Osteoblast (primary cell): ENCODE measurements at regions not wholly inside any gene's neighbourhood (a gene's known extent, or its start where the extent isn't known, plus 50 kb on each side); places are given as distances from the start of the nearest gene placed in this dataset.

Source experiments
- DNase-seq: peaks from one replicate; pipeline ENCODE4 v3.0.0; 2011; ENCODE audit warnings: low spot score, mixed read lengths; ENCODE audit not compliant: insufficient read length; ENCODE audit errors: missing footprints
- H2AFZ ChIP-seq: 2 replicates; pipeline ENCODE4 v1.6.0; 2011; ENCODE audit warnings: mild to moderate bottlenecking, low read length
- H3K27ac ChIP-seq: 2 replicates; pipeline ENCODE4 v1.5.1; 2011; ENCODE audit warnings: mild to moderate bottlenecking, low read depth, low read length, moderate library complexity
- H3K27me3 ChIP-seq: 2 replicates; pipeline ENCODE4 v1.6.0; 2012; ENCODE audit warnings: mild to moderate bottlenecking, control low read depth, inconsistent platforms, low read length, moderate library complexity; ENCODE audit not compliant: insufficient read depth
- H3K36me3 ChIP-seq: 2 replicates; pipeline ENCODE4 v1.5.1; 2011; ENCODE audit warnings: mild to moderate bottlenecking, low read length, control low read depth, moderate library complexity; ENCODE audit not compliant: insufficient read depth
- H3K4me1 ChIP-seq: 2 replicates; pipeline ENCODE4 v1.5.1; 2011; ENCODE audit warnings: mild to moderate bottlenecking, low read length, control low read depth, moderate library complexity; ENCODE audit not compliant: insufficient read depth
- H3K4me2 ChIP-seq: 2 replicates; pipeline ENCODE4 v1.6.0; 2011; ENCODE audit warnings: mild to moderate bottlenecking, low read length; ENCODE audit not compliant: insufficient read depth
- H3K4me3 ChIP-seq: fragments of 200-600 bp; sonication (generic); 3 replicates; pipeline ENCODE4 v1.5.1; 2012; ENCODE audit warnings: mild to moderate bottlenecking, low read length, inconsistent platforms; ENCODE audit not compliant: insufficient read depth
- H3K79me2 ChIP-seq: 2 replicates; pipeline ENCODE4 v1.6.0; 2012; ENCODE audit warnings: mild to moderate bottlenecking, low read length, control low read depth, inconsistent platforms; ENCODE audit not compliant: insufficient read depth
- H3K9me3 ChIP-seq: 2 replicates; pipeline ENCODE4 v1.5.1; 2011; ENCODE audit warnings: low read depth, low read length, control low read depth
- H4K20me1 ChIP-seq: 2 replicates; pipeline ENCODE4 v1.6.0; 2012; ENCODE audit warnings: mild to moderate bottlenecking, low read length, control low read depth; ENCODE audit not compliant: insufficient read depth
- CTCF ChIP-seq: IDR thresholded peaks from 2 replicates; pipeline ENCODE4 v1.5.1; 2011; ENCODE audit warnings: mild to moderate bottlenecking, low read depth, low read length, moderate library complexity; ENCODE audit errors: extremely low read depth

- no peaks in the 10 kb centered on the region for H3K9me3 ChIP-seq
- H3K36me3 ChIP-seq, result no peaks in the 10 kb centered on the region
- no peaks in the 10 kb centered on the region for H3K4me1 ChIP-seq
- H3K27me3 ChIP-seq, result no peaks in the 10 kb centered on the region
- H3K4me2 ChIP-seq, result no peak overlapping the region
- H4K20me1 ChIP-seq, result no peaks in the 10 kb centered on the region
- H3K27ac ChIP-seq, result no peak overlapping the region
- no peaks in the 10 kb centered on the region for H3K79me2 ChIP-seq
- DNase-seq, result no peak
- TF ChIP-seq CTCF, result no peak
- no peak overlapping the region for H3K4me3 ChIP-seq
- H2AFZ ChIP-seq, result no peak overlapping the region
Observed at GRCh38 chr2:53527056-53527455, 240.5 kb upstream of the CHAC2 start.

GRCh38 chr2:53519918-53520841 lies 247.4 kb upstream of the CHAC2 start:
- H3K27ac ChIP-seq, result no peak overlapping the region
- peak; percentile 31 for DNase-seq
- H3K4me2 ChIP-seq, result no peak overlapping the region
- H2AFZ ChIP-seq, result no peak overlapping the region
- no peak for TF ChIP-seq CTCF
- no peaks in the 10 kb centered on the region for H3K9me3 ChIP-seq
- no peaks in the 10 kb centered on the region for H3K4me1 ChIP-seq
- H3K36me3 ChIP-seq, result no peaks in the 10 kb centered on the region
- H3K79me2 ChIP-seq, result no peaks in the 10 kb centered on the region
- no peak overlapping the region for H3K4me3 ChIP-seq
- H4K20me1 ChIP-seq, result no peaks in the 10 kb centered on the region
- H3K27me3 ChIP-seq, result no peaks in the 10 kb centered on the region

GRCh38 chr2:53517406-53517805 lies 250.2 kb upstream of the CHAC2 start:
- H3K4me3 ChIP-seq, result no peak overlapping the region
- H3K9me3 ChIP-seq, result no peaks in the 10 kb centered on the region
- TF ChIP-seq CTCF, result no peak

GRCh38 chr2:53516650-53517049 lies 251.0 kb upstream of the CHAC2 start:
- no peak overlapping the region for H3K4me2 ChIP-seq
- H3K36me3 ChIP-seq, result no peaks in the 10 kb centered on the region
- DNase-seq, result no peak
- no peaks in the 10 kb centered on the region for H3K27me3 ChIP-seq
- no peaks in the 10 kb centered on the region for H3K79me2 ChIP-seq
- no peaks in the 10 kb centered on the region for H3K9me3 ChIP-seq
- H2AFZ ChIP-seq, result no peak overlapping the region
- H3K4me1 ChIP-seq, result no peaks in the 10 kb centered on the region
- no peak for TF ChIP-seq CTCF
- H3K27ac ChIP-seq, result no peak overlapping the region
- no peak overlapping the region for H3K4me3 ChIP-seq
- no peaks in the 10 kb centered on the region for H4K20me1 ChIP-seq

More at GRCh38 chr2:53517406-53517805, 250.2 kb upstream of the CHAC2 start:
- Histone ChIP-seq H3K27me3 (no peaks in the 10 kb centered on the region), H2AFZ (no peak overlapping the region), H3K36me3 (no peaks in the 10 kb centered on the region), H3K79me2 (no peaks in the 10 kb centered on the region), H4K20me1 (no peaks in the 10 kb centered on the region), H3K27ac (no peak overlapping the region), H3K4me2 (no peak overlapping the region), H3K4me1 (no peaks in the 10 kb centered on the region)
- no peak for DNase-seq
